ENCODE measurements at regions not wholly inside any gene's neighbourhood (a gene's known extent, or its start where the extent isn't known, plus 50 kb on each side); places are given as distances from the start of the nearest gene placed in this dataset.

DNA sequence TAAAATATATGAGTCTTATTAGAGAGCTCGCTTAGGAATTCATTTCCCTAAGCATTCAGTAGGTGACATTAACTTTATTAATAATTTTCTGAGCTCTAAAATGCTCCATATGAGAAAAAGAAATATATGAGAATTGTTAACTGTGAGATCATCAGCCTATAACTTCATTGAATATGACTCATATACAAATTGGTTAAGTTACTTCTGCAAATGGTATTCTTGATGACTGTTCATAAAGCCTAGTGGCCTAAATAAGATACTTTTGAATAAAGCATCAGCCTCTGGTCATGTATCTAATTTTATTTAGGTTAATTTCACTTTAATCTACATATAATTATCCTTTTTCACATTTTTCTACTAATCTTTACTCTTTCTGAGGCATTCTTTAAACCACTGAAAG, 710.2 kb upstream of the ACO1 start:
- TF ChIP-seq, protein P1, sequence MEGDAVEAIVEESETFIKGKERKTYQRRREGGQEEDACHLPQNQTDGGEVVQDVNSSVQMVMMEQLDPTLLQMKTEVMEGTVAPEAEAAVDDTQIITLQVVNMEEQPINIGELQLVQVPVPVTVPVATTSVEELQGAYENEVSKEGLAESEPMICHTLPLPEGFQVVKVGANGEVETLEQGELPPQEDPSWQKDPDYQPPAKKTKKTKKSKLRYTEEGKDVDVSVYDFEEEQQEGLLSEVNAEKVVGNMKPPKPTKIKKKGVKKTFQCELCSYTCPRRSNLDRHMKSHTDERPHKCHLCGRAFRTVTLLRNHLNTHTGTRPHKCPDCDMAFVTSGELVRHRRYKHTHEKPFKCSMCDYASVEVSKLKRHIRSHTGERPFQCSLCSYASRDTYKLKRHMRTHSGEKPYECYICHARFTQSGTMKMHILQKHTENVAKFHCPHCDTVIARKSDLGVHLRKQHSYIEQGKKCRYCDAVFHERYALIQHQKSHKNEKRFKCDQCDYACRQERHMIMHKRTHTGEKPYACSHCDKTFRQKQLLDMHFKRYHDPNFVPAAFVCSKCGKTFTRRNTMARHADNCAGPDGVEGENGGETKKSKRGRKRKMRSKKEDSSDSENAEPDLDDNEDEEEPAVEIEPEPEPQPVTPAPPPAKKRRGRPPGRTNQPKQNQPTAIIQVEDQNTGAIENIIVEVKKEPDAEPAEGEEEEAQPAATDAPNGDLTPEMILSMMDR (conservative IDR thresholded peaks at IDR 0.05), result no peak
- H3K9ac ChIP-seq (ENCODE audit: extremely low read depth, low read length, poor library complexity, severe bottlenecking), result no peak overlapping the region
- H3K27ac ChIP-seq (ENCODE audit: low read depth, low read length), result no peak overlapping the region
- no CpG with 5 or more reads among the region's 1 CpG for WGBS, 2 experiments (ENCODE audit: insufficient coverage in 1 of 2, insufficient read length in 1 of 2)
- Mint-ChIP-seq H3K4me3 (no peak overlapping the region), H3K4me1 (peaks cover 11% of the 10 kb centered on the region), H3K9me3 (no peaks in the 10 kb centered on the region), H3K36me3 (ENCODE audit: low read depth) (no peaks in the 10 kb centered on the region), H3K27ac (no peak overlapping the region), H3K27me3 (ENCODE audit: insufficient read depth) (no peaks in the 10 kb centered on the region)
- peaks cover 13% of the 10 kb centered on the region for H3K4me1 ChIP-seq (ENCODE audit: control insufficient read depth, insufficient read depth, low read length)
- no peak for DNase-seq
- no peaks in the 10 kb centered on the region for H3K27me3 ChIP-seq (ENCODE audit: control insufficient read depth, insufficient read depth, low read length, poor library complexity, severe bottlenecking)
- no peaks in the 10 kb centered on the region for H3K9me3 ChIP-seq (ENCODE audit: control insufficient read depth, low read length)
- no peaks in the 10 kb centered on the region for H3K36me3 ChIP-seq (ENCODE audit: control insufficient read depth, insufficient read depth, low read length)
- no peak overlapping the region for H3K4me3 ChIP-seq (ENCODE audit: low read length)

DNA sequence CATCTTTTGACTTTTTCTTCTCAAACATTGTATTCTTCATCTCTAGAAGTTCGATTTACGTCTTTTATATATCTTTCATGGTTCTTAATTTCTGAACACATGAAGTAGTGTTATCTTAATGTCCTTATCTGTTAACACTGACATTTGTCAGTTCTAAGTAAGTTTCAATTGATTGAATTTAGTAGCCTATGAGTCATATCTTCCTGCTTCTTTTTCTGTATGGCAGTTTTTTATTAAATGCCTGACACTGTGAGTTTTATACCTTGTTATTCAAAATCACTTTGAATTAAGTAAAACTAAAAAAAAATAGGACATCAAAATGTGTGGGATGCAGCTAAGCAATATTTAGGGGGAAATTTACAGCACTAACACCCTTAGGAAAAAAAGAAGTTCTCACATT, 707.0 kb upstream of the ACO1 start:
- TF ChIP-seq, protein P1 (conservative IDR thresholded peaks at IDR 0.05), result no peak
- Mint-ChIP-seq H3K4me3 (no peak overlapping the region), H3K4me1 (peaks cover 11% of the 10 kb centered on the region), H3K27ac (no peak overlapping the region), H3K36me3 (ENCODE audit: low read depth) (no peaks in the 10 kb centered on the region), H3K9me3 (no peaks in the 10 kb centered on the region), H3K27me3 (ENCODE audit: insufficient read depth) (no peaks in the 10 kb centered on the region)
- H3K4me1 ChIP-seq (ENCODE audit: control insufficient read depth, insufficient read depth, low read length), result peaks cover 13% of the 10 kb centered on the region
- H3K9ac ChIP-seq (ENCODE audit: extremely low read depth, low read length, poor library complexity, severe bottlenecking), result no peak overlapping the region
- WGBS, 2 experiments (ENCODE audit: insufficient coverage in 1 of 2, insufficient read length in 1 of 2), result 100% methylated on average over 2 of the region's 2 CpGs; no CpG with 5 or more reads in 1 of the 2 experiments
- H3K27ac ChIP-seq (ENCODE audit: low read depth, low read length), result no peak overlapping the region
- H3K9me3 ChIP-seq (ENCODE audit: control insufficient read depth, low read length), result no peaks in the 10 kb centered on the region
- no peak overlapping the region for H3K4me3 ChIP-seq (ENCODE audit: low read length)
- H3K27me3 ChIP-seq (ENCODE audit: control insufficient read depth, insufficient read depth, low read length, poor library complexity, severe bottlenecking), result no peaks in the 10 kb centered on the region
- no peak for DNase-seq
- no peaks in the 10 kb centered on the region for H3K36me3 ChIP-seq (ENCODE audit: control insufficient read depth, insufficient read depth, low read length)

DNA sequence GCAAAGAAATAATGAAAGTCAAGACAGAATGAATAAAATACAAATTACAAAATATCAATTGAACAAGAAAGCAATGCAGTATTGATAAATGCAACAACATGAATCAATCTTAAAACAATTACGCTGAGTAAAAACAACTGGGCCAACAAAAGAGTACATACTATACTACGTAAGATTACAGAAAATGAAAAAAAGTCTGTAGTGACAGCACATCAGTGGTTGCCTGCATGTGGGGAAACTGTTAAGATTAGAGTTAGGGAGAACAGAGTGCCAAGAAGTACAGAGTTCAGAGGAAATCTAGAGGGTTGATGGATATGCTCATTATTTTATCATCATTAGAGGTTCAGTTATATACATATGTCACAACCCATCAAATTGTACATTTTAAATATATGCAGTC, 706.6 kb upstream of the ACO1 start:
- Histone ChIP-seq H3K27me3 (ENCODE audit: control insufficient read depth, insufficient read depth, low read length, poor library complexity, severe bottlenecking) (no peaks in the 10 kb centered on the region), H3K4me3 (ENCODE audit: low read length) (no peak overlapping the region), H3K9me3 (ENCODE audit: control insufficient read depth, low read length) (no peaks in the 10 kb centered on the region), H3K36me3 (ENCODE audit: control insufficient read depth, insufficient read depth, low read length) (no peaks in the 10 kb centered on the region), H3K9ac (ENCODE audit: extremely low read depth, low read length, poor library complexity, severe bottlenecking) (no peak overlapping the region), H3K27ac (ENCODE audit: low read depth, low read length) (no peak overlapping the region), H3K4me1 (ENCODE audit: control insufficient read depth, insufficient read depth, low read length) (peaks cover 13% of the 10 kb centered on the region)
- no peak for DNase-seq
- Mint-ChIP-seq H3K4me1 (peaks cover 11% of the 10 kb centered on the region), H3K9me3 (no peaks in the 10 kb centered on the region), H3K36me3 (ENCODE audit: low read depth) (no peaks in the 10 kb centered on the region), H3K4me3 (no peak overlapping the region), H3K27me3 (ENCODE audit: insufficient read depth) (no peaks in the 10 kb centered on the region), H3K27ac (no peak overlapping the region)
- WGBS, 2 experiments (ENCODE audit: insufficient coverage in 1 of 2, insufficient read length in 1 of 2), result 98% methylated on average over 2 of the region's 2 CpGs; no CpG with 5 or more reads in 1 of the 2 experiments
- TF ChIP-seq, protein P1 (conservative IDR thresholded peaks at IDR 0.05), result no peak
